ENCODE measurements at regions not wholly inside any gene's neighbourhood (a gene's known extent, or its start where the extent isn't known, plus 50 kb on each side); places are given as distances from the start of the nearest gene placed in this dataset.

DNA sequence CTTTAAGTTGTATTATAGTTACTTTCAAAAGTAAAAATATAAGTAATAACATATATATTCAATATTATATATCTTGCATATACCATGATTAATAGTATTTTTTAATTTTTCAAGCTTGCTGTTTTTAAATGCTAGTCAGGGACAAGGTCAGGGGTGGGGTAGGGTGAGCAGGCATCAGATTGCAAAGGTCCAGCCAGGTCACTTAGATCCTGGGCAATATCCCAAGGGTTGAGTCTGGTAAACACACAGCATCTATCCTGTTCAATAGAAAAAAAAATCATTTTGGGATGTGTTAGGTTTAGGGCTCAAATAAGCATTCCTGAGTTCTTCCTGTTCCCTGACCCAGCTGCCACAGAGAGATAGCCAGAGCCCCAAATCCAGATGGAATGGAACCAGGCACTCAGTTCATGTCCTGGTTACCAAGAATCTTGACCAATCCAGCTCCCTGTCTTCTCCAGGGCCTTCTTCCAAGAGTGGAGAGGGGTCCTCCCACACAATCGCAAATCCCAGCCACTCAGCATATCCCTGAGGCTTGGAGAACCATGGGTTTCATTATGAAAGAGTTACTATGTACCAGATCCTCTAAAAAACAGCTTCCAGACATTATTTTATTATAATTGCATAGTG is 134.9 kb upstream of the TOP1 start:
- Histone ChIP-seq H3K9me3 (no peaks in the 10 kb centered on the region), H3K36me3 (no peaks in the 10 kb centered on the region), H3K27ac (no peak overlapping the region), H3K4me3 (no peak overlapping the region), H3K27me3 (no peaks in the 10 kb centered on the region), H3K4me1 (peaks cover 0 to 5% (median 0%) of the 10 kb centered on the region in 3 donors)
- intact Hi-C loops (cut with DNase I), result no loop called here
- no peak for DNase-seq
- TF ChIP-seq POLR2A (IDR thresholded peaks at IDR 0.05), result no peak
- TF ChIP-seq, protein P1, sequence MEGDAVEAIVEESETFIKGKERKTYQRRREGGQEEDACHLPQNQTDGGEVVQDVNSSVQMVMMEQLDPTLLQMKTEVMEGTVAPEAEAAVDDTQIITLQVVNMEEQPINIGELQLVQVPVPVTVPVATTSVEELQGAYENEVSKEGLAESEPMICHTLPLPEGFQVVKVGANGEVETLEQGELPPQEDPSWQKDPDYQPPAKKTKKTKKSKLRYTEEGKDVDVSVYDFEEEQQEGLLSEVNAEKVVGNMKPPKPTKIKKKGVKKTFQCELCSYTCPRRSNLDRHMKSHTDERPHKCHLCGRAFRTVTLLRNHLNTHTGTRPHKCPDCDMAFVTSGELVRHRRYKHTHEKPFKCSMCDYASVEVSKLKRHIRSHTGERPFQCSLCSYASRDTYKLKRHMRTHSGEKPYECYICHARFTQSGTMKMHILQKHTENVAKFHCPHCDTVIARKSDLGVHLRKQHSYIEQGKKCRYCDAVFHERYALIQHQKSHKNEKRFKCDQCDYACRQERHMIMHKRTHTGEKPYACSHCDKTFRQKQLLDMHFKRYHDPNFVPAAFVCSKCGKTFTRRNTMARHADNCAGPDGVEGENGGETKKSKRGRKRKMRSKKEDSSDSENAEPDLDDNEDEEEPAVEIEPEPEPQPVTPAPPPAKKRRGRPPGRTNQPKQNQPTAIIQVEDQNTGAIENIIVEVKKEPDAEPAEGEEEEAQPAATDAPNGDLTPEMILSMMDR (IDR thresholded peaks at IDR 0.05), result no peak
- 73 to 80% methylated on average over 1 of the region's 1 CpG for WGBS, 2 donors

DNA sequence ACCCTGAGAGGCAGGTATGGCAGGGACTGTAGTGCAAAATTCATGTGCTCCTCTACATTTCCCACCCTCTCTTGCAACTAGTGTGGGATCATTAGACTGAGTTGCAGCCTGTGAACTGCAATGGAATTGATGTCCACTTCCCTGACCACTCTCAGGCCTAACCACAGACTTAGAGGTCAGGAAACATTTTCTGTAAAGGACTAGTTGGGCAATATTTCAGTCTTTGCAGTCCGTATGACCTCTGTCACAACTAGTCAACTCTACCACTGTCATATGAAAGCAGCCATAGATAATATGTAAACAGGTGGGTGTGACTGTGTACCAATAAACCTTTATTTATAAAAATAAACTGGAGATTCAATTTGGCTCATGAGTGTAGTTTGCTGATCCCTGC is 134.4 kb upstream of the TOP1 start:
- TF ChIP-seq POLR2A (IDR thresholded peaks at IDR 0.05), result no peak
- TF ChIP-seq, protein P1 (IDR thresholded peaks at IDR 0.05), result no peak
- intact Hi-C loops (cut with DNase I), result no loop called here
- Histone ChIP-seq H3K9me3 (no peaks in the 10 kb centered on the region), H3K27me3 (no peaks in the 10 kb centered on the region), H3K4me3 (no peak overlapping the region), H3K27ac (no peak overlapping the region), H3K36me3 (no peaks in the 10 kb centered on the region), H3K4me1 (no peaks in the 10 kb centered on the region)
- WGBS, 2 donors, result 82 to 83% methylated on average over 1 of the region's 1 CpG
- no peak for DNase-seq

DNA sequence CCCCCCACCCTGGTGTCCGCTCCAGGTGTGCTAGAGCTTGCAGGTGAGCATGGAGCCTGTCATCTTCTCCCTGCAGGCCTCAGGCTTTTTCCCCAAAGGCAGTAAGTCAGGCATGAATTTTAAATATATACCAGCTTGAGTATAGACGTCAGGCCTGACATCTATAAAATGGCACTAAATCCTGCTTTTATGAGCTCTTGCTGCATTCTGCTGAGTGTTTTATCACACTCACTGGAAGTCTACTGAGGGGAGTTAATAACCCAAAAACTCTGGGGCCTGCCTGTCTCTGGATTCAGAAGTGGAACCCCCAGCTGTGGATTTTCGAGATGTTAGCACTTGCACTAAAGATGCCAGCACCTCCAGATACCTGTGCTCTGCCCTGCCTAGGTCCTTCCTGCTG is 133.4 kb upstream of the TOP1 start:
- intact Hi-C loops (cut with DNase I), result no loop called here
- no peaks in the 10 kb centered on the region for H3K9me3 ChIP-seq
- no peaks in the 10 kb centered on the region for H3K27me3 ChIP-seq
- no peak for TF ChIP-seq POLR2A (IDR thresholded peaks at IDR 0.05)
- TF ChIP-seq, protein P1 (IDR thresholded peaks at IDR 0.05), result no peak
- H3K27ac ChIP-seq, result no peak overlapping the region
- H3K36me3 ChIP-seq, result no peaks in the 10 kb centered on the region
- no peak overlapping the region for H3K4me3 ChIP-seq
- DNase-seq, result no peak
- 43 to 82% methylated on average over 1 to 2 of the region's 3 CpGs for WGBS, 2 donors
- H3K4me1 ChIP-seq, result no peaks in the 10 kb centered on the region

DNA sequence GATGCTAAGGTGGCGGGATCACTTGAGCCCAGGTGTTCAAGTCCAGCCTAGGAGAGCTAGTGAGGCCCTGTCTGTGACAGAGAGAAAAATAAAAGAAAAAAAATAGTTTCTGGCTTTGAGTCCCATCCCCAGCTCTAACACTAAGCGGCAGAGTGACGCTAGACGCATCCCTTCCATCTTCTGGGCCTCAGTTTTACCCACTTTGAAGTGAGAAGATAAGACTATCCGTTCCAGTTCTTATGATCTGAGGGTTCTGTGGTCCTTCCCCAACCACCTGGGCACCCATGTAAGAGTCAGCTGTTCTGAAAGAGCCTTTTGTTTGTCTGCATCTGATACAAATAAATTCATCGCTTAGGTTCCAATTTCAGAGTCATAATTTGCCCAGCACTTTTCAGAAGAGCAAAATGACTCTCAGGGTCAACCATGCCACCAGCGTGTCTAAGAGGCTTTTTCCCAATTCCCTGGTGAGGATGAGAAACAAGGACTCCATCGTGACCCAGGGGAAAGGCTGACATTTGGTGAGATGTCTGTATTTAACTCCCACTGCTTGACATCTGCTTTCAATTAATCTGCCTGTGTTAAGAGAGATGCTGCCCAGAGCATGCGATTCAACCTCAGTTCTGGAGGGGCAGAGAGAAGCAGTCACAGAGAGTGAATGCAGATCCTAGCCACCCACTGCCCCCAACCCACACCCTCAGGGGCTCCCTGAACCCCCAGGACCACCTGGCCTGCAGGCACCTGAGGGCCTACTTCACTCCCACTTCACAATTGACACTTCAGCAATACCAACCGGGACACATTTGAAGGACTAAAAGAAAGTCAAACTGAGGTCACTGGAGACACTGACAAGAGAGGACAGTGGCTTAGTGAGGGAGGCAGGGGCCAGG is 131.6 kb upstream of the TOP1 start:
- Histone ChIP-seq H3K4me1 (peaks cover 0 to under 1% (median 0%) of the 10 kb centered on the region in 3 donors), H3K9me3 (no peaks in the 10 kb centered on the region), H3K36me3 (no peaks in the 10 kb centered on the region), H3K4me3 (no peak overlapping the region), H3K27me3 (no peaks in the 10 kb centered on the region), H3K27ac (no peak overlapping the region)
- DNase-seq, result no peak
- no peak for TF ChIP-seq POLR2A (IDR thresholded peaks at IDR 0.05)
- TF ChIP-seq, protein P1 (IDR thresholded peaks at IDR 0.05), result no peak
- intact Hi-C loops (cut with DNase I), result no loop called here
- WGBS, 2 donors, result 84 to 87% methylated on average over 9 to 10 of the region's 10 CpGs

DNA sequence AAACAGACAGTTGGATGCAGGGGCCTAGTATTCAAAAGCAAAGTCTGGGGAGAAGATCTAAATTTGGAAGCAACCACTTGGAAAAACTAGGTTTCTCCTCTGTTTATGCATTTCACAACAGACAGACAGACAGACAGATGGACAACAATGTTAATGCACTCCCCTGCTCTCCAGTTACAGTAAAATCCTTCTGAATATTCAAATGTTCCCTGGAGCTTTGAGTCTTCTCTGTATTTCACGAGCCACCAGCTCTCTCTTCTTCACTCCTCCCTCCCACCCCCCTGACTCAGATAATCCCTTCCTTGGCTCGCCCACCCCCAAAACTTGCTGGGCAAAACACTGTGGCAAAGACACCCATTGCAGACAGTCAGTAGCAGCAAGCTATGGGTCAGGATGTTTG is 129.3 kb upstream of the TOP1 start:
- Histone ChIP-seq H3K4me1 (peaks cover 0 to 10% (median 0%) of the 10 kb centered on the region in 3 donors), H3K27me3 (no peaks in the 10 kb centered on the region), H3K9me3 (no peaks in the 10 kb centered on the region), H3K36me3 (no peaks in the 10 kb centered on the region), H3K27ac (no peak overlapping the region), H3K4me3 (no peak overlapping the region)
- no peak for DNase-seq
- WGBS, 2 donors, result 32 to 48% methylated on average over 2 of the region's 2 CpGs
- intact Hi-C loops (cut with DNase I), result no loop called here
- TF ChIP-seq, protein P1 (IDR thresholded peaks at IDR 0.05), result no peak
- TF ChIP-seq POLR2A (IDR thresholded peaks at IDR 0.05), result no peak
